ENCODE measurements at regions not wholly inside any gene's neighbourhood (a gene's known extent, or its start where the extent isn't known, plus 50 kb on each side); places are given as distances from the start of the nearest gene placed in this dataset.

DNA sequence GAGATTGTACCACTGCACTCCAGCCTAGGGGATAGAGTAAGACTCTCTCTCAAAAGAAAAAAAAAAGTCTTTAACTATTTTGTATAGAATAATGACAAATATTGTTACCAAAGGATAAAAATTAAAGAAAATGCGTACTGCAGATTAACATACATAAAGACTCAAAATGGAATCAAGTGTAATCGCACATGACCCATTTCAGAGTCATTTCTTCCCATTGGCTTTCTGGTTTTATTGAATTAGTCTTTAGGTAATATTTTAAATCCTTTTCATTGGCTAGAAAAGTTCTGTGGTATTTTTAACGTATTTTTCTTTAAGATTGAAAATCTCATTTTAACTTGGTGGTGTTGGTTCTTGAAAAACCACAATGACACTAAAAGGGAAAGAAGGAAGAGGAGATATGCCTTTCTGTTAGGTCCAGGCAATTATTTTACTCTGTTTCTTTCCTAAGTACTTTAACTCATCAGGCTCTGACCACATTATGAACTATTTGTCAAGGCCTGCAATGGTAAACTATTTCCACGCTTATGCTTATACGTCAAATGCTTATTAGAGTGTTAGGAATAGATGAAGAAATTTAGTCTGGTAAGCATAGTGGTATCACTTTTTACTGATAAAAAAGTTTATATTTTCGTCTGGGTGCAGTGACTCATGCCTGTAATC is 52.3 kb downstream of the PLEKHG1 start:
- DNase-seq (ENCODE audit: low spot score): no peak
- H3K4me3 ChIP-seq: no peak overlapping the region
- H3K4me1 ChIP-seq: no peaks in the 10 kb centered on the region
- TF ChIP-seq, protein P1, sequence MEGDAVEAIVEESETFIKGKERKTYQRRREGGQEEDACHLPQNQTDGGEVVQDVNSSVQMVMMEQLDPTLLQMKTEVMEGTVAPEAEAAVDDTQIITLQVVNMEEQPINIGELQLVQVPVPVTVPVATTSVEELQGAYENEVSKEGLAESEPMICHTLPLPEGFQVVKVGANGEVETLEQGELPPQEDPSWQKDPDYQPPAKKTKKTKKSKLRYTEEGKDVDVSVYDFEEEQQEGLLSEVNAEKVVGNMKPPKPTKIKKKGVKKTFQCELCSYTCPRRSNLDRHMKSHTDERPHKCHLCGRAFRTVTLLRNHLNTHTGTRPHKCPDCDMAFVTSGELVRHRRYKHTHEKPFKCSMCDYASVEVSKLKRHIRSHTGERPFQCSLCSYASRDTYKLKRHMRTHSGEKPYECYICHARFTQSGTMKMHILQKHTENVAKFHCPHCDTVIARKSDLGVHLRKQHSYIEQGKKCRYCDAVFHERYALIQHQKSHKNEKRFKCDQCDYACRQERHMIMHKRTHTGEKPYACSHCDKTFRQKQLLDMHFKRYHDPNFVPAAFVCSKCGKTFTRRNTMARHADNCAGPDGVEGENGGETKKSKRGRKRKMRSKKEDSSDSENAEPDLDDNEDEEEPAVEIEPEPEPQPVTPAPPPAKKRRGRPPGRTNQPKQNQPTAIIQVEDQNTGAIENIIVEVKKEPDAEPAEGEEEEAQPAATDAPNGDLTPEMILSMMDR (IDR thresholded peaks at IDR 0.05): no peak
- no peaks in the 10 kb centered on the region for H3K27me3 ChIP-seq
- H3K9me3 ChIP-seq: no peaks in the 10 kb centered on the region
- H3K27ac ChIP-seq: no peak overlapping the region
- H3K36me3 ChIP-seq: no peaks in the 10 kb centered on the region

DNA sequence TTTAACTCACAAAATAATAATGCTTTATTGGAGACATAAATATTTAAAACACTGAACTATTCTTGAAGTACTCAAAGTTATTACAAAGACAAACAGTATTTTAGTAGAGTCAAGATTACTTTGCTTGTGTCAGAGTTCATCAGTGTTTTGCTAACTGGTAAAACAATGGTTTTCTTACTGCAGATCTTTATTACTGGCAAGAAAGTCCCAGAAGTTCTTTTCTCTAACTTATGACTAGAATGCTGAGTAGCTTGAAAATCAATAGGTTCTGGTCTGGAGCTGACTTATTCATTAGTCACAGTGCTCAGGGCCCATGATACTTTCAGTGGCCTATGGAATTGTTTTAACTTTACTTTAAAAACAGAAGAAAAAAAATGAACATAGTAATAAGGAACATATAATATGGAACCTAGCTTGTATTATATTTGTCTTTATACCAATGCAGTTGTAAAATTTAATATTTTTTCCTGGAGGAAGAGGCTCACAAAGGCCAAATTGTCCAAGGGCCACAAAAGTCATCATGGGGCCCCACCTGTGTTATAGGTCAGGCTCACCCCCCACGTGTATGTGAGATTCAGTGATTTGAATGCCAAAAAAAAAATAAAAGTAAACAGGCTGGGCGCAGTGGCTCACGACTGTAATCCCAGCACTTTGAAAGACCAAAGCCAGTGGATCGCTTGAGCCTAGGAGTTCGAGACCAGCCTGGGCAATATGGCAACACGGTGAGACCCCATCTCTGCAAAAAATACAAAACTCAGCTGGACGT is 53.3 kb downstream of the PLEKHG1 start:
- Histone ChIP-seq H3K4me3 (no peak overlapping the region), H3K9me3 (no peaks in the 10 kb centered on the region), H3K36me3 (no peaks in the 10 kb centered on the region), H3K27me3 (no peaks in the 10 kb centered on the region), H3K27ac (no peak overlapping the region), H3K4me1 (no peaks in the 10 kb centered on the region)
- TF ChIP-seq, protein P1 (IDR thresholded peaks at IDR 0.05): no peak
- no peak for DNase-seq (ENCODE audit: low spot score)

DNA sequence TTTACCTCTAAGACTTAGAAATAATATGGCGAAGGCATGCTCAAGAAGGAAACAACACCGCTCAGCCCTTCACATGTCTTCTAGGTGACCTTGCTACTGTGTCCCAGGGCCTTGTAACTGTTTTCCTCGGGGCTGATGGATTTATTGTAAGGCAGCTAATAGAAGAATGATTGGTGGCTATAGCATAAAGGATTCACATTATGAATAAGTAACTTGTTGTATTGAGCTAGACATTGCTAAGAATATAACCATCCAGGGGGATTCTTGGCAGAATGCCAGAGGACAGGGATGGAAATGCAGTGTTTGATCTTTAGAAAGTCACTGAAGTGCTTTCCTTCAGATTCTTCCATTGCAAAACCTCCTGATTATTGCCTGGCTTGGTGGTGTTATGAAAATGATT is 54.9 kb downstream of the PLEKHG1 start:
- Histone ChIP-seq H3K36me3 (no peaks in the 10 kb centered on the region), H3K4me1 (no peaks in the 10 kb centered on the region), H3K27ac (no peak overlapping the region), H3K9me3 (no peaks in the 10 kb centered on the region), H3K27me3 (no peaks in the 10 kb centered on the region), H3K4me3 (no peak overlapping the region)
- DNase-seq (ENCODE audit: low spot score): no peak
- TF ChIP-seq, protein P1 (IDR thresholded peaks at IDR 0.05): no peak

DNA sequence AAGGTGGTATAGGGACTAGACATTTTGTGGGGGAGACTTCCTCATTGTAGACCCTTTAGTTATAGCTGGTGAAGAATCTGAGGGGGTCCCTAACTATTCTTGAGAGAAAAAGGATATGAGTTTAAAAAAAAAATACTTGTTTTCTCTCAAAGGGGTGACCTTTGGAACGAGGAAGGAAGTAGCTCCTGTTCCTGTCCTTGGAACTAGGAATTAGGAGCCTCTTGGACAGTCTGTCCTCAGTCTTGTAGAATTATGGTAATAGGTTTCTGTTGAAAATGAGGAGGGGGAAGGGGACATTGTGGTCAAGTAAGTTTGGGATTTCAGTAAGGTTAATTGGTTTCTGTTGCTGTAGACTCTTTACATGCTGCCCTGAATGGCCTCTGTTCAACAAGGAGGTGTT is 56.5 kb downstream of the PLEKHG1 start:
- no peak for DNase-seq (ENCODE audit: low spot score)
- Histone ChIP-seq H3K4me1 (no peaks in the 10 kb centered on the region), H3K36me3 (no peaks in the 10 kb centered on the region), H3K4me3 (no peak overlapping the region), H3K27ac (no peak overlapping the region), H3K27me3 (no peaks in the 10 kb centered on the region), H3K9me3 (no peaks in the 10 kb centered on the region)
- TF ChIP-seq, protein P1 (IDR thresholded peaks at IDR 0.05): no peak

DNA sequence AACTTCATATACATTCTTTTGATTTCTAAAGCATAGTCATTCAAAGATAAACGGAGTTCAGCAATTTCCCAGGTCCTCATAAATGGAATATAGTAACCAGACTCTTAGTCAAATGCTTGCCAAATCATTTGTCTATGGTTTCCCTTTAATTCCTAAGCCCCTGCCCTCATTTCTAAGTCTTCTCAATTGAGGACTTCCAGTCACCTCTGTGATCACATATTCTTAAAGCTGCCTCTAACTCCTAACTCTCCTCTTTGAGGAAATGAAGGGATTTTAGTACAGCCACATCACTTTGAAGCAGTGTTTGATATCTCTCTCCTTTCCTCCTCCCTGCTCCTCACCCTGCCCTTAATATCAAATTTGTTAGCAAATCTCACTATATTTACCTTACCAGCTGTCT is 58.7 kb downstream of the PLEKHG1 start:
- no peak for DNase-seq (ENCODE audit: low spot score)
- H3K36me3 ChIP-seq: no peaks in the 10 kb centered on the region
- no peaks in the 10 kb centered on the region for H3K9me3 ChIP-seq
- H3K27ac ChIP-seq: no peak overlapping the region
- no peaks in the 10 kb centered on the region for H3K27me3 ChIP-seq
- TF ChIP-seq, protein P1 (IDR thresholded peaks at IDR 0.05): no peak
- H3K4me3 ChIP-seq: no peak overlapping the region
- no peaks in the 10 kb centered on the region for H3K4me1 ChIP-seq

Measured in right atrium auricular region (tissue), 2 donors.